ENCODE measurements at regions not wholly inside any gene's neighbourhood (a gene's known extent, or its start where the extent isn't known, plus 50 kb on each side); places are given as distances from the start of the nearest gene placed in this dataset.

DNA sequence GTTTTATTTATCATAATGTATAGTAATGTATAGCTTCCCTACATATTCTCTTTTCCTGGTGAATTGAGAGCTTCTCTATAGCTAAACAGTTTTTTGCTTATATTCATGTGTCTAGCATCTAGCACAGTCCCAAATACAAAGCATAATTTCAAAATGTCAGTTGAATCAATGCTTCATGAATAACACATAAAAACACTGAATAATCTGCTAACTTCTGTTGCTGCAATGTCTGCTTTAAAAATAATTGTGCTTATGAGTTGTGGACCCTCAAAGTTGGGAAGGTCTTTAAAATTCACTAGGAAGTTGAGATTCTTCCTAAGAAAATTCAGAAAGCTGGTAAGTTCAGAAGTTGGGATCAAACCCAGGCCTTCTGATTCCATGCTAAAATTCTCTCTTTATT is 600.9 kb upstream of the FAM98A start:
- intact Hi-C loops (cut with micrococcal nuclease; ENCODE audit: unreplicated experiment) = no loop called here
- ChIA-PET POLR2A (ENCODE audit: unreplicated experiment) (no interaction called here), CTCF (no interaction called here)
- H3K9me2 ChIP-seq (ENCODE audit: insufficient read depth) = no peaks in the 10 kb centered on the region
- H3K9me3 ChIP-seq (ENCODE audit: insufficient read depth, low read depth) = no peaks in the 10 kb centered on the region
- H3K36me3 ChIP-seq (ENCODE audit: low read depth) = no peaks in the 10 kb centered on the region
- no peak overlapping the region for H3K4me2 ChIP-seq
- H4K20me1 ChIP-seq (ENCODE audit: insufficient read depth) = no peaks in the 10 kb centered on the region
- BruUV-seq (replicated peaks) = no TSS peak
- no peak overlapping the region for H3K27ac ChIP-seq
- no peaks in the 10 kb centered on the region for H3K79me2 ChIP-seq (ENCODE audit: low read depth)
- H3K4me3 ChIP-seq = no peak overlapping the region
- TF ChIP-seq EZH2 (IDR thresholded peaks at IDR 0.05; ENCODE audit: low read depth) = no peak
- TF ChIP-seq, protein P1, sequence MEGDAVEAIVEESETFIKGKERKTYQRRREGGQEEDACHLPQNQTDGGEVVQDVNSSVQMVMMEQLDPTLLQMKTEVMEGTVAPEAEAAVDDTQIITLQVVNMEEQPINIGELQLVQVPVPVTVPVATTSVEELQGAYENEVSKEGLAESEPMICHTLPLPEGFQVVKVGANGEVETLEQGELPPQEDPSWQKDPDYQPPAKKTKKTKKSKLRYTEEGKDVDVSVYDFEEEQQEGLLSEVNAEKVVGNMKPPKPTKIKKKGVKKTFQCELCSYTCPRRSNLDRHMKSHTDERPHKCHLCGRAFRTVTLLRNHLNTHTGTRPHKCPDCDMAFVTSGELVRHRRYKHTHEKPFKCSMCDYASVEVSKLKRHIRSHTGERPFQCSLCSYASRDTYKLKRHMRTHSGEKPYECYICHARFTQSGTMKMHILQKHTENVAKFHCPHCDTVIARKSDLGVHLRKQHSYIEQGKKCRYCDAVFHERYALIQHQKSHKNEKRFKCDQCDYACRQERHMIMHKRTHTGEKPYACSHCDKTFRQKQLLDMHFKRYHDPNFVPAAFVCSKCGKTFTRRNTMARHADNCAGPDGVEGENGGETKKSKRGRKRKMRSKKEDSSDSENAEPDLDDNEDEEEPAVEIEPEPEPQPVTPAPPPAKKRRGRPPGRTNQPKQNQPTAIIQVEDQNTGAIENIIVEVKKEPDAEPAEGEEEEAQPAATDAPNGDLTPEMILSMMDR (conservative IDR thresholded peaks at IDR 0.05) = no peak
- H2AFZ ChIP-seq = no peak overlapping the region
- DNase-seq = no peak
- no peaks in the 10 kb centered on the region for H3F3A ChIP-seq (ENCODE audit: insufficient read depth, low read depth)
- H3K4me1 ChIP-seq (replicated peaks; ENCODE audit: insufficient read depth) = no peaks in the 10 kb centered on the region
- H3K27me3 ChIP-seq (ENCODE audit: insufficient read depth, low read depth) = no peaks in the 10 kb centered on the region

DNA sequence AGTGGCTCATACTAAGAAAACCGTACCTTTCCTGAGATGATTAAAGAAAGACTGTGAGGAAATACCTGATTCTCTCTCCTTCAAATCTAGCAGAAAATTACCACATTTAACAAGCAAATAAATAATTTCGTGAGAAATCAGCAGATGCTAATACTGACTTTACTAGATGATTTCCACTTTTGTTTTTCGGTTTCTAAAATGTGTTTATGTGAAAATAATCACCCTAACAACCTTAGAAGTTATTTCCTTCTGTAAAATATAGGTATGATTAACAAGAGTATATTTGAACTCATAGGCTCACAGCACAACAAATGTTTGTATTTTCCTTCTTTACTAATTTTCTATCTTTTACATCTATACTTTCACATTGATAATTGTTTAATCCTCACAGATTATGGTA is 594.1 kb upstream of the FAM98A start:
- Histone ChIP-seq H3K4me3 (no peak overlapping the region), H3F3A (ENCODE audit: insufficient read depth, low read depth) (no peaks in the 10 kb centered on the region), H3K27ac (no peak overlapping the region), H3K27me3 (ENCODE audit: insufficient read depth, low read depth) (no peaks in the 10 kb centered on the region), H3K9me3 (ENCODE audit: insufficient read depth, low read depth) (no peaks in the 10 kb centered on the region), H3K36me3 (ENCODE audit: low read depth) (no peaks in the 10 kb centered on the region), H3K79me2 (ENCODE audit: low read depth) (no peaks in the 10 kb centered on the region), H3K9me2 (ENCODE audit: insufficient read depth) (no peaks in the 10 kb centered on the region), H3K4me2 (no peak overlapping the region), H2AFZ (no peak overlapping the region), H3K4me1 (replicated peaks; ENCODE audit: insufficient read depth) (no peaks in the 10 kb centered on the region), H4K20me1 (ENCODE audit: insufficient read depth) (no peaks in the 10 kb centered on the region)
- ChIA-PET POLR2A (ENCODE audit: unreplicated experiment) (no interaction called here), CTCF (no interaction called here)
- intact Hi-C loops (cut with micrococcal nuclease; ENCODE audit: unreplicated experiment) = no loop called here
- DNase-seq = no peak
- BruUV-seq (replicated peaks) = no TSS peak
- TF ChIP-seq, protein P1 (conservative IDR thresholded peaks at IDR 0.05) = no peak
- no peak for TF ChIP-seq EZH2 (IDR thresholded peaks at IDR 0.05; ENCODE audit: low read depth)

DNA sequence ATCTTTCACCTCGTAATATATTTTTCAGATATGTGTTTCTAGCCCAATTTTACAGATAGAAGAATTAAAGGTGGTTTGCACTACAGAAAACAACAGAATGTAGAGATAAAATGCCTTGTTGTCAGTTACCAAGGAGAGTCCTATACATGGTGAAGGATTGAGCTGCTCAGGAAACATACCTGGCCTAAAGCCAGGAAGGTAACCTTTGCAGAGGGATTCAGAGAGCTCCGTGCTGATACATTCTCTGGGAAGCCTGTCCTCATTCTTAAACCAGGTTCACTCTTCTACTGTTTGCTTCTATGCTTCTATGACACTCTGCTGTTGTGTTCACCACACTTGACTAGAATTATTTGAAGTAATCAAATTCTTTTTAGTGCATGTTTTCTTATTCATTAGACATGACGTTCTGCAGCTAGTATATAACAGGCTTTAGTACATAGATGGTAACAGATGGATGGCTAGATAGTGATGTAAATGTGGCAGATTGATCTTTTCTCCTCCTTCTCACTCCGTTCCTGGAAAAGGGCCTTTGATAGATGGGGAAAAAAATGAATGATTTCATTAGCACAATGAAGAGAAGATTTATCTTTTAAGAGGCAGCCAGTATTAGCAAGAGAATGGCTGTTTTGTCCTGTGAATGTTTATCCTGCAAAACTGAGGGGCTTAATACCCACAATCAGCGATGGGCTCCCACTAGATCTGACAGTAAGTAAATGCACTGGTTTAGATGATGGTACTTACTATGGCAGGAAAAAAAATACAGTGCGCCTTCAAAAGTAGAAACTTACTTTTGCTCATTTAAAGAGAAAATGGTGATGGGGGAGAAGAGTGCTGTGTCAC is 589.6 kb upstream of the FAM98A start:
- POLR2A ChIA-PET (ENCODE audit: unreplicated experiment) = no interaction called here
- CTCF ChIA-PET = interaction anchor here (0.7 kb wide), 1 partner anchor 10 kb away, joined by 3 read pairs; no protein-coding TSS in a partner anchor
- DNase-seq = no peak

More for the DNA sequence above, 589.6 kb upstream of the FAM98A start:
- no peaks in the 10 kb centered on the region for H3F3A ChIP-seq (ENCODE audit: insufficient read depth, low read depth)
- TF ChIP-seq, protein P1 (conservative IDR thresholded peaks at IDR 0.05) = no peak
- no peak for TF ChIP-seq EZH2 (IDR thresholded peaks at IDR 0.05; ENCODE audit: low read depth)
- H3K4me1 ChIP-seq (replicated peaks; ENCODE audit: insufficient read depth) = no peaks in the 10 kb centered on the region
- H4K20me1 ChIP-seq (ENCODE audit: insufficient read depth) = no peaks in the 10 kb centered on the region
- no peaks in the 10 kb centered on the region for H3K36me3 ChIP-seq (ENCODE audit: low read depth)
- intact Hi-C loops (cut with micrococcal nuclease; ENCODE audit: unreplicated experiment) = no loop called here
- H2AFZ ChIP-seq = no peak overlapping the region
- BruUV-seq (replicated peaks) = no TSS peak
- H3K27me3 ChIP-seq (ENCODE audit: insufficient read depth, low read depth) = no peaks in the 10 kb centered on the region; the same call in 1 of the 2 replicates
- H3K4me3 ChIP-seq = no peak overlapping the region
- no peak overlapping the region for H3K27ac ChIP-seq
- H3K9me2 ChIP-seq (ENCODE audit: insufficient read depth) = no peaks in the 10 kb centered on the region
- no peak overlapping the region for H3K4me2 ChIP-seq
- no peaks in the 10 kb centered on the region for H3K79me2 ChIP-seq (ENCODE audit: low read depth)
- H3K9me3 ChIP-seq (ENCODE audit: insufficient read depth, low read depth) = no peaks in the 10 kb centered on the region

All from PC-9 (cell line).